ENCODE measurements at regions not wholly inside any gene's neighbourhood (a gene's known extent, or its start where the extent isn't known, plus 50 kb on each side); places are given as distances from the start of the nearest gene placed in this dataset.

GRCh38 chr6:140627002-140627401, 1252.6 kb upstream of the CITED2 start:
- Mint-ChIP-seq H3K4me3 (no peak overlapping the region), H3K9me3 (peaks cover 11% of the 10 kb centered on the region), H3K27ac (no peak overlapping the region), H3K27me3 (no peaks in the 10 kb centered on the region), H3K4me1 (no peaks in the 10 kb centered on the region), H3K36me3 (ENCODE audit: low read depth) (no peaks in the 10 kb centered on the region)
- CTCF ChIA-PET = no interaction called here
- DNase-seq = no peak
- POLR2A ChIA-PET = no interaction called here

GRCh38 chr6:140623498-140623897, 1249.0 kb upstream of the CITED2 start:
- no peaks in the 10 kb centered on the region for H3K27me3 Mint-ChIP-seq
- POLR2A ChIA-PET = no interaction called here
- H3K9me3 Mint-ChIP-seq = peaks cover 11% of the 10 kb centered on the region
- CTCF ChIA-PET = interaction anchor here (0.7 kb wide), 1 partner anchor 74 kb away, joined by 5 read pairs; no protein-coding TSS in a partner anchor
- H3K36me3 Mint-ChIP-seq (ENCODE audit: low read depth) = no peaks in the 10 kb centered on the region
- H3K27ac Mint-ChIP-seq = no peak overlapping the region
- no peaks in the 10 kb centered on the region for H3K4me1 Mint-ChIP-seq
- DNase-seq = no peak
- no peak overlapping the region for H3K4me3 Mint-ChIP-seq

GRCh38 chr6:140620496-140620895, 1246.0 kb upstream of the CITED2 start:
- Mint-ChIP-seq H3K27ac (no peak overlapping the region), H3K9me3 (peaks cover under 1% of the 10 kb centered on the region), H3K36me3 (ENCODE audit: low read depth) (no peaks in the 10 kb centered on the region), H3K27me3 (peaks cover 4% of the 10 kb centered on the region), H3K4me3 (no peak overlapping the region), H3K4me1 (no peaks in the 10 kb centered on the region)
- ChIA-PET CTCF (no interaction called here), POLR2A (no interaction called here)
- no peak for DNase-seq

DNA sequence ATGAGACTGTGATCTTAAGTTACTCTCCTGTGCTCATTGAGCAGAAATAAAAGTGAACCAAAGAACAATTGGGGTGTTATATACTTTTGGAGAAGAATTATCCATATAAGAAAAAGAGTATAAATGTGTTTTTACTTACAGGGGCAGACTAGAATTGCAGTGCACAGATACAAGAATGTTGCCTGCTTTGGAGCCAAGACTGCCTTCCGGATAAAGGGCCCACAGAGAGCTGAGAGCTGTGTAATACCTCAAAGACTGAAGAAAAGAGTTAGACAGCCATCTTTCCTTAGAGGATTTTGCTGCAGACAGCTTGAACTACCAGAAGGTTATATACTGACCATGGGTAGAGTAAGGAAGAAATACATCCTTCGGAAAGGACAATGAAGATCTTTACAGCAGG, 1235.5 kb upstream of the CITED2 start:
- no peaks in the 10 kb centered on the region for H3K4me1 Mint-ChIP-seq
- H3K27ac Mint-ChIP-seq = no peak overlapping the region
- no peaks in the 10 kb centered on the region for H3K27me3 Mint-ChIP-seq
- CTCF ChIA-PET = no interaction called here
- POLR2A ChIA-PET = no interaction called here
- no peaks in the 10 kb centered on the region for H3K36me3 Mint-ChIP-seq (ENCODE audit: low read depth)
- H3K4me3 Mint-ChIP-seq = no peak overlapping the region
- no peak for DNase-seq
- no peaks in the 10 kb centered on the region for H3K9me3 Mint-ChIP-seq

DNA sequence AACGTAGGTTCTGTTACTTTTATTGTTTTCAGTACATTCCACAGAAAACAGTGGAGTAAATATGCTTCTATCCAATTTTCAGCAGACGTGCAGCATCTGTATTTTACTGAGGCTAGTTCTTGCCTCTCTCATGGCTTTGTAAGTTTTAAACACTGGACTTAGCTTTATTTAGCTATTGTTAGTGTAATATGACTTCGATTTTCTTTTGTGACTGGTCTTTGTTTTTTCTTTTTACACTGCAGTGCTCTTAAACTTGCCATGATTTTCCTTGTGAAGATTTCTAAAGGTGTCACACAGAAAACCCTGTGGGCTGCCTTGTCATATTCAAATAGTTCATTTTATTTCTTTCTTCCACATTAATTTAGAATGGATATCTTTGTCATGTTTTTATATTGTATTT, 1234.9 kb upstream of the CITED2 start:
- Mint-ChIP-seq H3K27me3 (no peaks in the 10 kb centered on the region), H3K36me3 (ENCODE audit: low read depth) (no peaks in the 10 kb centered on the region), H3K4me1 (no peaks in the 10 kb centered on the region), H3K9me3 (no peaks in the 10 kb centered on the region), H3K4me3 (no peak overlapping the region), H3K27ac (no peak overlapping the region)
- no peak for DNase-seq
- ChIA-PET POLR2A (no interaction called here), CTCF (no interaction called here)

GRCh38 chr6:140604786-140605185, 1230.3 kb upstream of the CITED2 start:
- Mint-ChIP-seq H3K4me3 (no peak overlapping the region), H3K27me3 (peaks cover 12% of the 10 kb centered on the region), H3K9me3 (no peaks in the 10 kb centered on the region), H3K36me3 (ENCODE audit: low read depth) (no peaks in the 10 kb centered on the region), H3K27ac (no peak overlapping the region), H3K4me1 (no peaks in the 10 kb centered on the region)
- ChIA-PET CTCF (no interaction called here), POLR2A (no interaction called here)
- DNase-seq = no peak

- H3K27me3 Mint-ChIP-seq = peaks cover 12% of the 10 kb centered on the region
- POLR2A ChIA-PET = no interaction called here
- H3K27ac Mint-ChIP-seq = no peak overlapping the region
- no peaks in the 10 kb centered on the region for H3K36me3 Mint-ChIP-seq (ENCODE audit: low read depth)
- DNase-seq = no peak
- CTCF ChIA-PET = no interaction called here
- no peak overlapping the region for H3K4me3 Mint-ChIP-seq
- H3K9me3 Mint-ChIP-seq = no peaks in the 10 kb centered on the region
- no peaks in the 10 kb centered on the region for H3K4me1 Mint-ChIP-seq
These were observed 1228.2 kb upstream of the CITED2 start for GRCh38 chr6:140602431-140603248.

DNA sequence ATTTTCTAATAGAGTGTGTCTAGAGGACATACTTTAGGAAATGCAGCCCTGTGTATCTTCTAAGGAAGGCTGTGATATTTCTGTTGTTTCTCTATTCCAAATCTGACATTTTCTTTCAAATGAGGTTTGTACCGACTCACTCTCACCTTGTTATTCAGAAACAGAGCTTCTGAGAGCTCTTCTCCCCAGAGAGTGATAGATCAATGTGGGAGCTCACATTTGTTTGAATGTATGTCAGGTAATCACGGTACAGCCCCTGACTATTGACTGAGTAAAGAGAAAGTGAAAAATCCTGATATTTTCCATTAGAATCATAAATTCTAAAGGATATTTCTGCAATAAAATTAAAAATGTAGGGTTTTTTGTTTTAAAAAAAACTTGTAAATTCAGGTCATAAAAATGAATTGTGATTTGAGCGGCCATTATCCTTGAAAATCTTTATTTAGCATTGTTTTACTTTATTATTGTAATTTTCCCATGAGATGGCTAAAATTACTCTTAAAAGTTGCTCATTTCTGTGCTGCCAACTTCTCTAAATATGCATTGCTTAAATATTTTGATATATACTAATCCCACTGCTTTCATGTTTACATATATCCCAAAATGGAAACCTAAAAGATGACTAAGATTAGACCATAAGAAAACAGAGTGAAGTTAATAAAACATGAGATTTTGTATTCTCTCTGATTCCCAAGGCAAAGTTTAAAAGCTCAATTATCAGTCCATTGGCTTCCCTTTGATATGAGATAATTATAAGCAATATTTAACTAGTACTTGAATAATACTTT, 1226.8 kb upstream of the CITED2 start:
- POLR2A ChIA-PET = no interaction called here
- Mint-ChIP-seq H3K36me3 (ENCODE audit: low read depth) (no peaks in the 10 kb centered on the region), H3K27ac (no peak overlapping the region), H3K4me1 (peaks cover 4% of the 10 kb centered on the region), H3K4me3 (no peak overlapping the region), H3K9me3 (no peaks in the 10 kb centered on the region), H3K27me3 (peaks cover 13% of the 10 kb centered on the region)
- CTCF ChIA-PET = no interaction called here
- no peak for DNase-seq

DNA sequence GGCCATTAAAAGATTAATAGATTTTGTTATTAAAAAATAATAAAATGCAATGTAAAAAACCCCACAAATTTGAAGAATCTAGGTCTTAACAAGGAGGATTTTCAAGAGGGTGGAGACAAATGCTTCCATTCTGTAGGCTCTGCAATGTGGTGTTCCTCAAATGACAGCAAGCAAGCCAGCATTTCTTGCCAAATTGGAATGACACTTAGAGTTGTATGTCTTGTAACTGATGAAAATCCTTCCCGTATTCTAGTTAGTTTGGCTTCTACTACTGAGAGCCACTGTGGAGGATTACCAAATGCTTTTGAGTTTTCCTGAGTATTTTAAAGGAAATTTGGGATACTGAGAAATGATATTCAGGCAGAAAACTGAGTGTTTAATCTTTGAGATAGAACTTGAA, 1225.5 kb upstream of the CITED2 start:
- H3K4me1 Mint-ChIP-seq = peaks cover 4% of the 10 kb centered on the region
- no peaks in the 10 kb centered on the region for H3K9me3 Mint-ChIP-seq
- ChIA-PET CTCF (no interaction called here), POLR2A (no interaction called here)
- H3K4me3 Mint-ChIP-seq = no peak overlapping the region
- DNase-seq = no peak
- H3K27me3 Mint-ChIP-seq = peaks cover 18% of the 10 kb centered on the region
- H3K27ac Mint-ChIP-seq = no peak overlapping the region
- H3K36me3 Mint-ChIP-seq (ENCODE audit: low read depth) = no peaks in the 10 kb centered on the region

DNA sequence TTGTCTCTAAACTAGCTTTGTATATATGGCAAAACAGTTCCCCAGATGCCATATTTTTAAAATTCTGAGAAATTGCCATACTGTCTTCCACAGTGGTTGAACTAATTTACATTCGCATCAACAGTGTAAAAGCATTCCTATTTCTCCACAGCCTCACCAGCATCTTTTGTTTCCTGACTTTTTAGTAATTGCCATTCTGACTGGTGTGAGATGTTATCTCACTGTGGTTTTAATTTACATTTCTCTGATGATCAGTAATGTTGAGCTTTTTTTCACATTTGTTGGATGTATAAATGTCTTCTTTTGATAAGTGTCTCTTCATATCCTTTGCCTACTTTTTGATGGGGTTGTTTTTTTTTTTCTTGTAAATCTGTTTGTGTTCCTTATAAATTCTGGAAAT, 1222.7 kb upstream of the CITED2 start:
- DNase-seq = no peak
- ChIA-PET CTCF (no interaction called here), POLR2A (no interaction called here)
- no peaks in the 10 kb centered on the region for H3K36me3 Mint-ChIP-seq (ENCODE audit: low read depth)
- H3K4me3 Mint-ChIP-seq = no peak overlapping the region
- peaks cover 3% of the 10 kb centered on the region for H3K9me3 Mint-ChIP-seq
- peaks cover 24% of the 10 kb centered on the region for H3K27me3 Mint-ChIP-seq
- H3K27ac Mint-ChIP-seq = no peak overlapping the region
- peaks cover 4% of the 10 kb centered on the region for H3K4me1 Mint-ChIP-seq

DNA sequence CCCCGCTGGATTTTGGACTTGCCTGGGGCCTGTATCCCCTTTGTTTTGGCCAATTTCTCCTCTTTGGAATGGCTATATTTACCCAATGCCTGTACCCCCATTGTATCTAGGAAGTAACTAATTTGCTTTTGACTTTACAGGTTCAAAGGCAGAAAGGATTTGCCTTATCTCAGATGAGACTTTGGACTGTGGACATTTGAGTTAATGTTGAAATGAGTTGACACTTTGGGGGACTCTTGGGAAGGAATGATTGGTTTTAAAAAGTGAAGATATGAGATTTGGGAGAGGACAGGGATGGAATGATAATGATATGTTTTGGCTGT, 1220.3 kb upstream of the CITED2 start:
- ChIA-PET POLR2A (no interaction called here), CTCF (no interaction called here)
- Mint-ChIP-seq H3K36me3 (ENCODE audit: low read depth) (no peaks in the 10 kb centered on the region), H3K4me1 (peaks cover 4% of the 10 kb centered on the region), H3K27ac (no peak overlapping the region), H3K9me3 (peaks cover 3% of the 10 kb centered on the region), H3K27me3 (peaks cover 15% of the 10 kb centered on the region), H3K4me3 (no peak overlapping the region)
- DNase-seq = no peak

- peaks cover 17% of the 10 kb centered on the region for H3K27me3 Mint-ChIP-seq
- no peak overlapping the region for H3K4me3 Mint-ChIP-seq
- ChIA-PET CTCF (no interaction called here), POLR2A (no interaction called here)
- H3K4me1 Mint-ChIP-seq = peaks cover 4% of the 10 kb centered on the region
- peaks cover 3% of the 10 kb centered on the region for H3K9me3 Mint-ChIP-seq
- H3K36me3 Mint-ChIP-seq (ENCODE audit: low read depth) = no peaks in the 10 kb centered on the region
- no peak overlapping the region for H3K27ac Mint-ChIP-seq
- no peak for DNase-seq
These were observed 1218.4 kb upstream of the CITED2 start for GRCh38 chr6:140592877-140593276.

DNA sequence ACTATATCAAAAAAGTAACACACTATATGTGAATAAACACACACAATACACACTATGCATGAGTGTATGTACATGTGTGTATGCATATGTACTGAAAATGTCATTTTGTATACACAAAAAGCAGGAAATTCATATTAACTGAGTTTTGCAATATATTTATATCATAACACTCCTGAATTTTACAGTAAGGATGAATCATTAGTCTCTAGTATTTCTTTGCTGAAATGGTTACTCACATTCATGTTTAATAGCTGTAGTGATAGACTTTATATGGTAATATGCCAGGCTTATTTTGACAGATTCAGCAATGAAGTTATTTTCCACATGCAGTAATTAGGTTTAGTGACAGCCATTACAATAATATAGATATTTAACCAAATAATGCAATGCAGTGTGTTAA, 1216.2 kb upstream of the CITED2 start:
- ChIA-PET CTCF (no interaction called here), POLR2A (no interaction called here)
- peaks cover 7% of the 10 kb centered on the region for H3K9me3 Mint-ChIP-seq
- peaks cover 7% of the 10 kb centered on the region for H3K36me3 Mint-ChIP-seq (ENCODE audit: low read depth)
- H3K27ac Mint-ChIP-seq = no peak overlapping the region
- H3K4me1 Mint-ChIP-seq = peaks cover 12% of the 10 kb centered on the region
- no peak for DNase-seq
- H3K27me3 Mint-ChIP-seq = peaks cover 14% of the 10 kb centered on the region
- H3K4me3 Mint-ChIP-seq = no peak overlapping the region

Measured in activated CD4-positive, alpha-beta T cell treated with anti-CD3 and anti-CD28 coated beads, Interleukin-2, amount 10 ng/mL, durations not matched to agents 7 days and 5 days (primary cell).